Neuronal stem cell (in vitro differentiated cells): ENCODE measurements at regions not wholly inside any gene's neighbourhood (a gene's known extent, or its start where the extent isn't known, plus 50 kb on each side); places are given as distances from the start of the nearest gene placed in this dataset.

Source experiments
- DNase-seq: peaks from one replicate; pipeline ENCODE4 v3.0.0-alpha.2; 2013; ENCODE audit warnings: low spot score
- H2AFZ ChIP-seq: one replicate; pipeline ENCODE4 v1.6.1; 2013; ENCODE audit warnings: mild to moderate bottlenecking, low read length, inconsistent platforms
- H2AK5ac ChIP-seq: 2 replicates; pipeline ENCODE4 v1.6.1; 2013; ENCODE audit warnings: low read depth, mild to moderate bottlenecking, inconsistent platforms, low read length, moderate library complexity, mixed read lengths
- H2BK120ac ChIP-seq: 2 replicates; pipeline ENCODE4 v1.6.1; 2013; ENCODE audit warnings: low read depth, mild to moderate bottlenecking, inconsistent platforms, low read length, moderate library complexity, mixed read lengths
- H2BK12ac ChIP-seq: one replicate; pipeline ENCODE4 v1.6.1; 2013; ENCODE audit warnings: low read length, inconsistent platforms
- H2BK15ac ChIP-seq: 2 replicates; pipeline ENCODE4 v1.6.1; 2013; ENCODE audit warnings: mild to moderate bottlenecking, low read length, inconsistent platforms, mixed read lengths
- H2BK5ac ChIP-seq: one replicate; pipeline ENCODE4 v1.6.1; 2013; ENCODE audit warnings: inconsistent platforms, mild to moderate bottlenecking, low read length, moderate library complexity
- H3K14ac ChIP-seq: one replicate; pipeline ENCODE4 v1.6.1; 2013; ENCODE audit warnings: low read length, inconsistent platforms
- H3K18ac ChIP-seq: 2 replicates; pipeline ENCODE4 v1.6.1; 2013; ENCODE audit warnings: low read length, inconsistent platforms
- H3K23ac ChIP-seq: 2 replicates; pipeline ENCODE4 v1.6.1; 2013; ENCODE audit warnings: low read depth, mild to moderate bottlenecking, mixed read lengths, low read length, inconsistent platforms; ENCODE audit not compliant: poor library complexity
- H3K27ac ChIP-seq: replicated peaks from 3 replicates; pipeline ENCODE4 v1.5.1; 2013; ENCODE audit warnings: low read length, inconsistent platforms
- H3K27me3 ChIP-seq, 3 experiments: 2 replicates each; pipeline ENCODE4 v1.6.1; 2013; ENCODE audit warnings: low read length in 3 of 3, mild to moderate bottlenecking in 2 of 3, inconsistent platforms in 1 of 3, low read depth in 1 of 3, mixed read lengths in 1 of 3, moderate library complexity in 1 of 3; ENCODE audit not compliant: control insufficient read depth in 3 of 3, insufficient read depth in 3 of 3
- H3K36me3 ChIP-seq, 2 donors: replicated peaks in 1 of 2; 2 replicates each; pipeline ENCODE4 v1.6.1; 2013; ENCODE audit warnings: low read length in 2 of 2; ENCODE audit not compliant: control insufficient read depth in 2 of 2, insufficient read depth in 2 of 2
- H3K4ac ChIP-seq: 2 replicates; pipeline ENCODE4 v1.6.1; 2013; ENCODE audit warnings: inconsistent platforms, mild to moderate bottlenecking, low read length, moderate library complexity
- H3K4me1 ChIP-seq, 2 donors: 1 replicate in 1 of 2; 2 replicates in 1 of 2; pipeline ENCODE4 v1.6.1; 2013; ENCODE audit warnings: low read length in 2 of 2, low read depth in 1 of 2; ENCODE audit not compliant: control insufficient read depth in 2 of 2, insufficient read depth in 1 of 2
- H3K4me2 ChIP-seq: one replicate; pipeline ENCODE4 v1.6.1; 2013; ENCODE audit warnings: mild to moderate bottlenecking, low read length, inconsistent platforms; ENCODE audit not compliant: insufficient read depth, poor library complexity, severe bottlenecking
- H3K4me3 ChIP-seq, 2 donors: 2 replicates each; pipeline ENCODE4 v1.5.1; 2013; ENCODE audit warnings: low read length in 2 of 2, mild to moderate bottlenecking in 2 of 2, inconsistent platforms in 1 of 2, moderate library complexity in 1 of 2
- H3K79me1 ChIP-seq: one replicate; pipeline ENCODE4 v1.6.1; 2013; ENCODE audit warnings: low read depth, mild to moderate bottlenecking, inconsistent platforms, low read length, moderate library complexity
- H3K9ac ChIP-seq: one replicate; pipeline ENCODE4 v1.6.1; 2013; ENCODE audit warnings: mild to moderate bottlenecking, low read depth, low read length, inconsistent platforms; ENCODE audit not compliant: poor library complexity
- H3K9me3 ChIP-seq, 2 donors: replicated peaks in 1 of 2; 2 replicates each; pipeline versions ENCODE3 to v1.6.1; 2013; ENCODE audit warnings: low read length in 2 of 2, mild to moderate bottlenecking in 2 of 2, inconsistent platforms in 1 of 2, low read depth in 1 of 2, mixed read lengths in 1 of 2, moderate library complexity in 1 of 2; ENCODE audit not compliant: control insufficient read depth in 2 of 2, insufficient read depth in 1 of 2
- H4K8ac ChIP-seq: one replicate; pipeline ENCODE4 v1.6.1; 2013; ENCODE audit warnings: low read depth, mild to moderate bottlenecking, inconsistent platforms, low read length, moderate library complexity
- H4K91ac ChIP-seq: one replicate; pipeline ENCODE4 v1.6.1; 2013; ENCODE audit warnings: low read length, low read depth, mild to moderate bottlenecking, inconsistent platforms; ENCODE audit not compliant: poor library complexity
- WGBS, 2 donors: extraction: QIAGEN DNeasy Blood & Tissue Kit; methylation state at CpG; one replicate each; pipeline ENCODE4 v1.1.7; 2013; ENCODE audit warnings: missing lambda C conversion rate in 2 of 2, mixed read lengths in 1 of 2; ENCODE audit not compliant: insufficient read length in 2 of 2, insufficient replicate concordance in 1 of 2; ENCODE audit errors: extremely low coverage in 2 of 2; 5-methylcytosine and 5-hydroxymethylcytosine counted together

DNA sequence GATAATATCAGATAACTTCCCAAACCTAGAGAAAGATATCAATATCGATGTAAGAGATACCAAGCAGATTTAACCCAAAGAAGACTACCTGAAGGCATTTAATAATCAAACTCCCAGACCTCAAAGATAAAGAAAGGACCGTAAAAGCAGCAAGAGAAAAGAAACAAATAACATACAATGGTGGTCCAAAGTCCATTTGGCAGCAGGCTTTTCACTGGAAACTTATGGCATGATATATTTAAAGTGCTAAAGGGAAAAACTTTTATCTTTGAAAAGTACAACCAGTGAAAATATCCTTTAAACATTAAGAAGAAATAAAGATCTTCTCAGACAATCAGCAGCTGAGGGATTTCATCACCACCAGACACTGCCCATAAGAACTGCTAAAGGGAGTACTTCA is 812.7 kb upstream of the ADAMTS5 start:
- Histone ChIP-seq H2AFZ (no peak overlapping the region), H3K14ac (no peak overlapping the region), H3K18ac (no peak overlapping the region), H3K4me2 (no peak overlapping the region), H3K9me3 (no peaks in the 10 kb centered on the region), H3K27me3 (no peaks in the 10 kb centered on the region), H4K91ac (no peak overlapping the region), H3K4me1 (no peaks in the 10 kb centered on the region), H3K27ac (no peak overlapping the region), H3K79me1 (no peaks in the 10 kb centered on the region), H3K9ac (no peak overlapping the region), H4K8ac (no peak overlapping the region), H3K4ac (no peak overlapping the region), H2BK12ac (no peak overlapping the region), H2BK15ac (no peak overlapping the region), H3K23ac (no peak overlapping the region), H2BK5ac (no peak overlapping the region), H2BK120ac (no peak overlapping the region), H2AK5ac (no peak overlapping the region), H3K36me3 (no peaks in the 10 kb centered on the region), H3K4me3 (no peak overlapping the region)
- no peak for DNase-seq
- WGBS, 2 donors, result no CpG with 5 or more reads among the region's 2 CpGs

DNA sequence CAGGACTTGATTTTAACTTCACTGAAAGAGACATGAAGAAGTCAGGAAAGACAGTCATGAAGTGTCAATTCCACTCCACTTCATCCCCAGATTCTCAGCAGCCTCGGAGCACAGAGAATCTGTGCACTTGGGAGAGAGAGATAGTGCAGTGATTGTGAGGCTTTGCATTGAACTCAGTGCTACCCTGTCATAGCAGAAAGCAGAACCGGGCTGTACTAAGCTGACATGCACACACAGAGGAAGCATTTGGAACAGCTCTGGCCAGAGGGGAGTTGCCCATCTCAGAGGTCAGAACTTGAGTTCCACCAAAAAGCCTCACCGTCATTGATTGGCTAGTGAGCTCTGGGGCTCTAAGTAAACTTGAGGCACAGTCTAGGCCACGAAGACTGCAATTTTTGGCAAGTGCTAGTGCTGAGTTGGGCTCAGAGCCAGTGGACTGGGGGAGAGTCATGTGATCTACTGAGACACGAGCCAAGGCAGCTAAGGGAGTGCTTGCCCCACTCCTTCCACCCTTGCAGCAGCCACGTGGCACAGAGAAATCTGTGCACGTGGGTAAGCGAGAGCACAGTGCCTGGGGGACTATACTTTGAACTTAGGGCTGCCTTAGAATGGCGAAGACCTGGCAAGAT is 810.2 kb upstream of the ADAMTS5 start:
- Histone ChIP-seq H3K4me1 (no peaks in the 10 kb centered on the region), H2BK120ac (no peak overlapping the region), H2BK15ac (no peak overlapping the region), H2AFZ (no peak overlapping the region), H3K36me3 (no peaks in the 10 kb centered on the region), H4K8ac (no peak overlapping the region), H3K9ac (no peak overlapping the region), H2BK5ac (no peak overlapping the region), H2BK12ac (no peak overlapping the region), H3K18ac (no peak overlapping the region), H3K27ac (no peak overlapping the region), H2AK5ac (no peak overlapping the region), H3K4me2 (no peak overlapping the region), H3K79me1 (no peaks in the 10 kb centered on the region), H3K9me3 (no peaks in the 10 kb centered on the region), H3K23ac (no peak overlapping the region), H3K4ac (no peak overlapping the region), H3K27me3 (no peaks in the 10 kb centered on the region), H4K91ac (no peak overlapping the region), H3K14ac (no peak overlapping the region), H3K4me3 (no peak overlapping the region)
- WGBS, 2 donors, result no CpG with 5 or more reads among the region's 9 CpGs
- DNase-seq, result no peak

DNA sequence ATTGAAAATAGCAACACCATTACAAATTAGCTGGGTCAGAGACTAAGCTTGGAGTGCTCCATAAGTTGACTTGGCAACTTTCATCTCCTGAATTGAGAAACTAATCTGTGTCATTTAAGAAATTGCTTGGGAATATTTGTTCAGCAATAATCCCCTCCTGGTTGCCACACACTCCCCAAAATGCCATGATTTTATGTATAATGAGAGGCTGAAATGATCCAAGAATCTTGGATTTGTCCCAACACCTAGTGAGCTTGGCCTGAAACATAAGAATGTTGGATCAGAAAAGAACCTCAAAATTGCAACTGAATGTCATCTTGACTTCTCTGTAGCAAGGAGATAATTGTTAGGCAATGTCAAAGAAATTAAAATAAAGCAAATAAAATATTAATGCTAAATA is 805.9 kb upstream of the ADAMTS5 start:
- H3K9me3 ChIP-seq, result no peaks in the 10 kb centered on the region
- no peak overlapping the region for H3K27ac ChIP-seq
- no peak overlapping the region for H2BK120ac ChIP-seq
- no peak overlapping the region for H2AK5ac ChIP-seq
- DNase-seq, result no peak
- H3K4me3 ChIP-seq, result no peak overlapping the region
- no peak overlapping the region for H2BK15ac ChIP-seq
- H3K4me2 ChIP-seq, result no peak overlapping the region
- H4K8ac ChIP-seq, result no peak overlapping the region
- H3K27me3 ChIP-seq, result no peaks in the 10 kb centered on the region
- H2BK5ac ChIP-seq, result no peak overlapping the region
- H2BK12ac ChIP-seq, result no peak overlapping the region
- no peak overlapping the region for H3K23ac ChIP-seq
- no peak overlapping the region for H3K4ac ChIP-seq
- no peak overlapping the region for H2AFZ ChIP-seq
- no peak overlapping the region for H3K14ac ChIP-seq
- no peaks in the 10 kb centered on the region for H3K79me1 ChIP-seq
- H3K4me1 ChIP-seq, result no peaks in the 10 kb centered on the region
- no peaks in the 10 kb centered on the region for H3K36me3 ChIP-seq
- no peak overlapping the region for H4K91ac ChIP-seq
- no peak overlapping the region for H3K9ac ChIP-seq
- no peak overlapping the region for H3K18ac ChIP-seq

DNA sequence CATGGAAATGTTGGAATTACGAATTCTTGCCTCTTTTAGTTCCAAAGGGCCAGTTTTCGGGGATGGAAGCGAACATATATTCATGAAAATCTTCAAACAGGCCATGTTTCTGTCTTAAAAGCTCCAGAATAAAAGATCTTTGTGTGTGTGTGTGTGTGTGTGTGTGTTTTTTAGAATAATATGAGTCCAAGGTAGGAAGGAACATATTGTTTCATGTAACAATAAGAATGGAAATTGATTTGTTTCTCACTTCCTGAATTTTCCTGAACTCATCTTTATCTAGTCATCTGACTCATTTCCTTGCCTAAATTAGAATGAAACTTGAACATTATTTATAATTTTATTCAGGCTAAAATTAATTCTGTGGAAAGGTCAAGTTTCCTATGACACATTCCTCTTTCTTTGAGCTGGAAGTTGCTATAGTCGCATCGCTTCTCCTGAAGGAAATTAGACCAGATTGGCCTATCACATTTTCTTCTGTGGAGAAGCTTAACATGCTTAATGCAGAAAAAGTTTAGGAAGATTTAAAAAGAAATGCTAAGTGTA is 805.1 kb upstream of the ADAMTS5 start:
- no peak overlapping the region for H4K8ac ChIP-seq
- H3K27me3 ChIP-seq, result no peaks in the 10 kb centered on the region
- no peaks in the 10 kb centered on the region for H3K9me3 ChIP-seq
- no peak overlapping the region for H2AK5ac ChIP-seq
- H2BK120ac ChIP-seq, result no peak overlapping the region
- H3K23ac ChIP-seq, result no peak overlapping the region
- H2AFZ ChIP-seq, result no peak overlapping the region
- H2BK15ac ChIP-seq, result no peak overlapping the region
- H3K36me3 ChIP-seq, result no peaks in the 10 kb centered on the region
- no peaks in the 10 kb centered on the region for H3K79me1 ChIP-seq
- no peak overlapping the region for H3K4me2 ChIP-seq
- no peak overlapping the region for H3K14ac ChIP-seq
- no peak overlapping the region for H2BK12ac ChIP-seq
- WGBS, 2 donors, result no CpG with 5 or more reads among the region's 5 CpGs
- no peak overlapping the region for H4K91ac ChIP-seq
- no peak overlapping the region for H3K4ac ChIP-seq
- no peak overlapping the region for H3K9ac ChIP-seq
- no peaks in the 10 kb centered on the region for H3K4me1 ChIP-seq
- no peak overlapping the region for H3K18ac ChIP-seq
- no peak overlapping the region for H2BK5ac ChIP-seq
- H3K27ac ChIP-seq, result no peak overlapping the region
- DNase-seq, result no peak
- no peak overlapping the region for H3K4me3 ChIP-seq
